HG03342 (cell line): ENCODE measurements at regions not wholly inside any gene's neighbourhood (a gene's known extent, or its start where the extent isn't known, plus 50 kb on each side); places are given as distances from the start of the nearest gene placed in this dataset.

Source experiments
- ATAC-seq: cut with Tn5 transposase; IDR thresholded peaks from one replicate; pipeline ENCODE4 v1.9.1; 2021; ENCODE audit warnings: mild to moderate bottlenecking, moderate library complexity; ENCODE audit not compliant: unreplicated experiment

DNA sequence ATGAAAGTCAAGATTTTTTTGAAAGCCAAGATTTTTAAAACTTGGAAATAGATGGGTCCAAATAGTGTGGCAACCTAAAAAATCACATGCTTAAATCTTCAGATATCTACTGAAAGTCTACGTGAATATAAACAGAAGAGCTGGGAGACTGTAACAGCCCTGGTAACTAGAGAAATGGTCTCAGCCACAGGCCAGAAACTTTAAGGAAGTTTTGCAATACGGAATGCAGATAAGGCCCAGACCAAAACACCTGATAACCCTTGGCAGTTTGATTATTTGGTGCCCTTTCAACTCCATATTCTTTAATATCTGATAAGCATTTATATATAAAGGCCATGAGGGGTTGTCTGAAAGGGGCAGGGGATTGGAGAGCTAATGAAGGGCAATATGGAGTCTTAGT lies 537.3 kb upstream of the TGFBR2 start:
- no peak for ATAC-seq

DNA sequence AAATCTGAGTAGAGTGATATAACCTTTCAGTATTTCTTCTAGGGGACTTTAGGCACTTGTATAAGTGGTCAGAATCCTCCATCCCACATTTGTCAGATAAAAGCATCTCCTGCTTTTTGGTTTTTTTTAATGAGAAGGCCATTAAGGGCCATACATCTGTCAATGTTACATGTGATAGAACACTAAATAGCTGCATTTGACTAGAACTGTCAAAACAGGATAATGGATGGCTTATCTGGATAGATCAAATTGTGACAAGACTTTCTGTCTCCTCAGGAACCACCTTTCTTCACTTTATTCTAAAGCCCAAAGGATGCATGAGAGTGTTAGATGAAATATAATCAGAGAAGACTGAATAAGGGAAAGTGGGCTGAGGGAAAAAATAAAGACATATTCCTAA lies 533.4 kb upstream of the TGFBR2 start:
- no peak for ATAC-seq

DNA sequence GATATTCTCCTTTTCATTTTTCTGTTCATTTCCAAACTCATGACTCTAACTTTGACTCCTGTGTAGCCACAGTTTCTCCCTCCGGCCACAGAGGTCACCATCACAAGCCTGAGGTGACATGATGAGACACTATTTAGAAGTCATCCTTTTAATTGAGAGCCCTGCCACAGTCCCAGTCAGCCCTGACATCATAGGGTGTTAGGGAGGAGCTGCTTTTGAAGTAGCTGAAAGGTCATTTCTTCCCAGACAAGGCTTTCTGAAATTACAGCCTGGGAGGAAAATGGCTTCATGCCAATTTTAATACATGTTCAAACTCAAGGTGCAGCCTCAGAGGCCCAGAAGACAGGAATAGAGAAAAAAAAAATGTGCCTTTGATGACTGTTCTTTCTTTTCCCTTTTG lies 532.8 kb upstream of the TGFBR2 start:
- no peak for ATAC-seq

DNA sequence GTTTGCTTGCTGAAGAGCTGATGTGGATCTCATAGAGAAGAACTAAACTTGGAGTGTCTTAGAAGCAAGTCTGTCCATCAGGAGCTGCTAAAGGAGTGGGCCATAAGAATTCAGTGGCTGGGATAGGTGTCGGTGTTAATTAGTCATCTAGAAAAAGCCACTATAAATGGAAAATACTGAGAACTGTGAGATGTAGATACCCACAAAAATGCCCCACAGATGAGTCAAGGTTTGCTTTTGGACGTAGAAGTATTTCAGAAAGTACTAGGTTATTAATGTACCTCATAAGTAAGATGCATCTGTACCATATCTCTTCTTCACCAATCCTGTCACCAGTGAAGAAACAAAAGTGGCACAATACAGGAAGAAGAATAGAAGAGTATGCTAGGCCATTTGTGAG lies 530.9 kb upstream of the TGFBR2 start:
- ATAC-seq, result no peak

DNA sequence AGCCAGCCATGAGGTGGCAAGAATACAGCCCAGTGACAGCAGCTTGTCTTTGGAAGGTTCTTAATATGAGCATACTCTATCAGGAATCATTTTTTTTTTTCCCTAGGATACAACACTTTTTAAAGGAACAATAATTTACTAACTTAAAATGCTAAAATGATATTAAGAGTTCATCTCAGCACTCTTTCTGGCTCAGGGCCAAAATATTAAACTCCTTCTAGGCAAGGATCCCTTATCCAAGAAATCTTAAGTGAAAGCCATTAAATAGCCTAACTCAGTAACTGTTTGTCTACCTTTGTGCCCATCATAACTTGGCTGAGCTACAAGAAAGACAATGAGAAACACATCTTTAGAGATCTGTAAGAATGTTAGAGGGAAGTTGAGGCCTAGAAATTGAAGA lies 529.5 kb upstream of the TGFBR2 start:
- ATAC-seq, result no peak

DNA sequence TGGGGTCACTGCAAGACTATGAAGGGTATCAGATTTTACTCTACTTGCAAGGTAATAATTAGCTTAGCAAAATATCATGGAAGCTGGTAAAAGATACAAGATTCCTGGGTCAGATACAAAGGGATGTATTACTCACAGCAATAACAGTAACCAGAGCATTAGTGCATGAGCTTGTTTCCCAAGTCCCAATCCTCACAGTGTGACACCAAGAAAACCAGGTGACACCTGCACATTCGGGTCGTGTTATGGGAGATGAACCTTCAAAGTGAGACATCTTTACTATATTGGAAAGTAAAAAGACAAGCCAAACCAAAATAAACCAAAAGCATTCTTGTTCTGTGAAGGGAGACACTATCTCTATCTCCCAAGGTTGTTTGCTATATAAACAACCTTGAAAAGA lies 528.7 kb upstream of the TGFBR2 start:
- no peak for ATAC-seq

DNA sequence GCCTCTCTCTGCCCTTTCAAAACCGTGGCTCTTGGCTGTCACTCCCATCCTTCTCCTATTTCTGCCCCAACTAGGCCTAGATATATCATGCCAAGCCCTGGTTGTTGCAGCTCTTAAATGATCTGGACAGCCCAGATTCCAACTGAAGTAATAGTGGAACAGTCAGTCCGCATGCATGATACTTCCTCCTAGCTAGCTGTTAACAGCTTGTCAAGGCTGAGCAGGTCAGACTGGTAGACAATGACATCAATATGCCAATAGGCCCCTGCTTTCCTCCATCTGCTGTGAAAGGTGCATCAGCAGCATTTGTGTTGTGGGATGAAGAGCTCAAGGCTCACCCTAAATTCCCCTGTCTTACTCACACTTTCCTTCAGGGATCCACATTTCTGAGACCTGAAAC lies 527.7 kb upstream of the TGFBR2 start:
- no peak for ATAC-seq

DNA sequence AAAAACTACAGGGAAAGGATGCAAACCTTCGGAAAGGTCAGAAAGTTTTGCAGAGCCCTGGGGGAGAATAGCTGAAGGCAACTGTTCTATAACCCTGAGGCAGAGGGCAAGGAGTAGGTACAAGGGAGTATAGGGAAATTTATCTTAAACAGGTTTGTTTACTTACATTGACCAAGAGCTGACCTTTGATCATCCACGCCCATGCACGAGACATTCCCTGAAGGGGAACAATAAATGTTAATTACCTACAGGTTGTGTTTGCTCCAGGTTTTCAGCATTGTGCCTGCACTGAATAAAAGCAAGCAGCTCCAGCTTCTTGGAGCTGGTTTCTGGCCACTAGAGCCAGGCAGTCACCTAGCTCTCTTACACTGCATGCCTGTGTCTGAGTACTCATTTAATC lies 524.5 kb upstream of the TGFBR2 start:
- ATAC-seq, result no peak

DNA sequence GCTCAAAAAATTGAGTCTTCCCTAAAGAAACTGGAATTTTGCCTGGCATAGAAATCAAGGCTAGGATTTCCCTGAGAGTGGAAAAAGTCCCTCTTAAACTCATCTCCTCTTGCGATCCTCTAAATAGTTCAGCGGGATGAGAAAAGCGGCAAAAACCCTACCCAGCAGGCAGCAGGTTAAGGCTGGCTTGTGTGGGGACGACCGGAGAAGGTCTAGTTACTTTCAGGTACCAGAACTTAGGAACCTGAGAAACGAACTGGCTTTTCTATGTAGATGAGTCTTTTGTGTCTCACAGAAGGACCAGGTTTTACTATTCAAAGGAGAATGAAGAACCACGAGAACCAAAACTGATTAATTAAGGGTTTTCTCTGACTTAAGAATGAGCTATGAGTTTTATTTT lies 523.7 kb upstream of the TGFBR2 start:
- ATAC-seq, result no peak

DNA sequence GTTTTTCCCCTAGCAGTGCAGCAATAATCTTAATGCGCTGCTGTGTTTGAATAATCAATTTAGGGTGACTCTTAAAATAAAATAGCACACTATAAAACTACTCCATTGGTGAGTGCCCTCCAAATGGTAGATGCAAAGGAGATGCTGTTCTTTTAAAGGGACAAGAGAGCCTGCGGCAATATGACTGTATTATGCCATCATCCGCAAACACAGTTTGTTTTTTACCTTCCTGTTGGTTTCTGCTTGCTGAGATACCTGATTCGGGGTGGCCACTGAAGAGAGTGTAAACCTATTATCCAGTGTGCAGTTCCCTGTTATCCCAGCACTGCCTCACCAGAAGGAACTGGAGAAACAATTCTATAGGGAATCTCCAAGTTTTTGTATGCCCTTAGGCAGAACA lies 523.1 kb upstream of the TGFBR2 start:
- ATAC-seq, result no peak

DNA sequence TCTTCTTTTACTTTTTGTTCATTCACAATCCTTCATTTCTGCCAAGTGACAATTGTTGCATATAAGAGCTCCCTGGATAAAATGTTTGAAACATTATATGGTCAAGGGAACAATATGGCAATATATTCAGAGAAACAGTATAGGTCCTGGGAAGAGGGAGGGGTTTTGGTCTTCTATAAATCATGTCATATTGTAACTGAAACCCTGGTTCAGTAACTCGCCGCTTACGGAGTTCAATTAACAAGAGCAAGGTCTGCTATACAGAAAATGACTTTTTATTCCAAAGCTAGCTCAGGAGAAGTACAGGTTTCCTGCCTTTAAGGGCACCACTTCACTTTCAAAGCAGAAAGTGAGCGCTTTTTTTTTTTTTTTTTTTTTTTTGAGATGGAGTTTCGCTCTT lies 522.1 kb upstream of the TGFBR2 start:
- ATAC-seq, result no peak

DNA sequence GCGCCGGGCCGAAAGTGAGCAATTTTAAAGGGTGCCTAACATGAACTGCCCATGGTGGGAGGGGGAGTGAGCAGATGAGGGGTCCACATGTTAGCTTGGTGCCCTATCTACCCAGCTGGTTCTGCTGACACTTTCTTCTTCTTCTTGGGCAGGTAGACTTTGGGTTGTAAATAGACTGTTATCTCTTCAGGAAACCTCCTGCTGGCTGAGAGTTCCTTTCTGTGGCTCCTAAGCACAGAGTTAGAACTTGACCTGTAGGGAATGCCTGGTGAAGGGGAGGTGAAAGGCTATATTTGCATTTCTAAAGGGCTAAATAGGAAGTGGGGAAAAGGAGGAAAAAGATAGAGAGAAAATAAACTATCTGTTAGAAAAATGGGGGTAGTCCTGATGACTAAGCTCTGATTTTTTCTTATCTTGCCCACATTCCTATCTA lies 521.4 kb upstream of the TGFBR2 start:
- no peak for ATAC-seq

DNA sequence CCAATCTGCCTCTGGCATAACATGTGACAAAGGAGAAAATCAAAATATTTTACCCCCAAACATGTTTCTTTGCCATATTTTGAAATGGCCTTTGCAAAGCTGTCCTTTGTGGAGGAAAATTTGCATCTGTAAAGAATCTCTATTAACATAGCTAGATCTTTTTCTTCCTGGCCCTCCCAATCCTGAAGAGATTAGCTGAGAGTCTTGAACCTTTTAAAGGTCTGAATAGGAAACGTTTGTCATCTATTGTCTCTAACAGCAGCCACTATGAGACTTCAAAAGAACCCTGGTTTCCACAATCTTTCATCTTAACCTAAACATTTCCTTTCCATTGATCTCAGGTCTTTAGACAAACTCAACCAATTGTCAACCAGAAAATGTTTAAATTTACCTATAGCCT lies 520.9 kb upstream of the TGFBR2 start:
- ATAC-seq, result no peak

DNA sequence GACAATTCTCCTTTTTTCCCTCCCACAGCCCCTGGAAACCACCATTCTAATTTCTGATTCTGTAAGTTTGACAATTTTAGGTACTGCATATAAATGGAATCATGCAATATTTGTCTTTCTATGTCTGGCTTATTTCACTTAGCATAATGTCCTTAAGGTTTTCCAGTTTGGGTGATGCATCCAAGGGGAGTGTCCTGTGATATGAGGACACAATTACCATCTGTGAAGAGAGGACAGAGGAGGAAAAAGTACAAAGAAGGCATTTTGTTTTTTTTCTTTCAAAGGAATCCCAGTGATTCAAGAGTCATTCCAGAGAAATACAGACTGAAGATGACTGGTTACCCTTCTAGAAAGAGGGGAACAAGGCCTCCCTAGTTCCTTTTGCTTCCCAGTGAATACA lies 514.7 kb upstream of the TGFBR2 start:
- ATAC-seq, result no peak

DNA sequence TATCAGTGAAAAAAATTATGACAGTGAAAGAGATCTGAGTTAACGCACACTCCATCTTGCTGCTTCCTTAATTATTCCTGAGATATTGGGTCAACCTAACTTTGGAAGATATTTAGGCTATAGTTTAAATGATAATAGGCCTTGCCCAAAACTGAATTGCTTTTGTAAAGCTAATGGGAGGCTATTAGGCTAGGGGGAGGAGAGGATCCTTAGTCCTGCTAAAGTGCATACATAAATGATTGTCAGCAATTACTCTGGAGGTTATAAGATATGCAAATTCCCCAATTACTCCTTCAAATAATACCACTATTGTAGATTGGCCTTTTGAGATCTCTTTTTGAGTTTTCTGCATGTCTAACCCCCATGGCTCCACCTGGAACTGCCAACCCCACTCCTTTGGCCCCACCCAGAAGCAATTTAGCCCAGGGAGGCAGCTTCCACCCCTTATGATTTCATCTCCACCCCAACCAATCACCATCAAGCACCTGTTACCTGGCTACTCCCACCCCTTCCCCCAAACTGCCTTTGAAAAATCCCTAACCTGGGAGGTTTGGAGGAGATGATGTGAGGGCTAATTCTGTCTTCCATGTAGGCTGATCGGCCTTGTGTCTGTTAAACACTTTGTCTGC lies 509.3 kb upstream of the TGFBR2 start:
- ATAC-seq, result no peak

DNA sequence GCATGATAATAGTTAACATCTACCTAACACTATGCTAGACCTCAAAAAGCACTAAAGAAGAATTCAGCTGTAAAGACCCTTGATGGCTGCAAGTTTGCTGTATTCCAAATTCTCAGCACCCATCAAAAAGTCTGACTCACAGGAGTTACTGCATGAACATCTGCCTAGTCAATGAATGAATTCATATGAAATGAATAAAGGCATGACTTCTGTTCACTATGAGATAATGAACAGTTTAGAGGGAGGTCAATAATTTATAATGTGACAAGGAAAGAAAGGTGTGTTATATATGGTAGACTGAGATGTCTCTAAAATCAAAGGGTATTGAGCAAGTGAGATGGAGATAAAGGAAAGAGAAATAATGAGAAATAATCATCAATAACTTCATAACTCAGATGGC lies 508.2 kb upstream of the TGFBR2 start:
- ATAC-seq, result no peak

DNA sequence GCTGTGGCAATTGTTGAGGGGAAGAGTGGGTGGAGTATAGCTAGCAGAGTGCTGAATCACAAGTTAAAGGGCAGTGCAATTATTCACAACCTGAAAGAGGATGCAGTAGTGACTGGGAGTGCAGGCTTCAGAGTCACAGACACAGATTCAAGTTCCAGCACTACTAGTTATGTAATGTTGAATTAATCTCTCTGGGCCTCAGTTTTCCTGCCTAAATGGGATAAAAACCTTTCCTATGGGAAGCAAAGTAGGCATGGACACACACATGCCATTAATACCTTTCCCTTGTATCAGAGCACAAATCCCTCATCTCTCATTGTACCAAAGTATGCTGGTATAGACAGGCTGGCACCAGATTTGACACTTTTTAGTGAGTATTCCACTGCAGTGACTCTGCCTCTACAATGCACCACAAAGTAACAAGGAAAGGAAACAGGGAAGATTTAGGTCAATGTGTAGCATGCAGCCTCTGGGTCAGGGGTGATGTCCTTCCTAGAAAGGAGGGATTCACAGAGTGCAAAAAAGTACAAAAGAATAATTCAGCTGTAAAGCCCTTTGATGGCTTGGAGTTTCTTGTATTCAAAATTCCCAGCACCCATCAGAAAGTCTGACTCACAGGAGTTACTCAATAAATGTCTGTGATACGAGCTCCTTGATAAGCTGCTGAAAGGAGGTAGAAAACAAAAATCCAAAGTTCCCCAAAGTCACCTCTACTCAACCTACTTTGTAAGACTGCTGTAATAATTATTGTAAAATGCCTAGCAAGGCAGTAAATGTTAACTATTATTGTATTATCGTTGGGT lies 507.5 kb upstream of the TGFBR2 start:
- no peak for ATAC-seq

DNA sequence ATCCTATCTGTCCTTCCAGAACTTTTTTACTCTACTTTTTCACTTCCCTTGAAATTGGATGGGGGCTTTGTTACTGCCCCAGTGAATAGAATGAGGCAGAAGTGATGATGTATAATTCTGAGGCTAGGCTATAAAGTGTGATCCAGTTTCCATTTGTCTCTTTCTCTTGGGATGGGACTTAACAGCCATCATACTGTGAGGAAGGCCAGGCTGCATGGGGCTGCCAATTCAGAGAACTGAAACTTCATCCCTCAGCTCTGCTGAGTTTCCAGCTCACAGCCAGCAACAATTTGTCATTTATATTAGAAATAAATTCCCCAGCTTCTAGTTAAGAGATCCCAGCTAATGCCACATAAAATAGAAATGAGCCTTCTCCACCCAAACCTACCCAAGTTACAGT lies 504.0 kb upstream of the TGFBR2 start:
- no peak for ATAC-seq

DNA sequence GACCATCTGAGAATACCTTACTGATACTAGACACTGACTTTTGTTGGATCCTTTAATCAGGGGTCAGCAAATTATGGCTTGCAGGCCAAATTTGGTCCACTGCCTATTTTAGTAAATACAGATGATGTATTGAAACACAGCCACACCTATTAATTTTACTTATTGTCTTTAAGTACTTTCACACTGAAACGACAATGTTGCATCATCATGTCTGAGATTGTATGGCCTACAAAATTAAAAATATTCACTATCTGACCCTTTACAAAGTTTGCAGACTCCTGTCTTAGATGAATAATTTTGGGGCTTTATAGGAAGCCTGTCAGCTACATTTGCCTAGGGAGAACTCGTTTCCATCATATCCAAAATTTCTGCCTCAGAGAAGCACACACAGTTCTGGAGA lies 503.2 kb upstream of the TGFBR2 start:
- no peak for ATAC-seq

DNA sequence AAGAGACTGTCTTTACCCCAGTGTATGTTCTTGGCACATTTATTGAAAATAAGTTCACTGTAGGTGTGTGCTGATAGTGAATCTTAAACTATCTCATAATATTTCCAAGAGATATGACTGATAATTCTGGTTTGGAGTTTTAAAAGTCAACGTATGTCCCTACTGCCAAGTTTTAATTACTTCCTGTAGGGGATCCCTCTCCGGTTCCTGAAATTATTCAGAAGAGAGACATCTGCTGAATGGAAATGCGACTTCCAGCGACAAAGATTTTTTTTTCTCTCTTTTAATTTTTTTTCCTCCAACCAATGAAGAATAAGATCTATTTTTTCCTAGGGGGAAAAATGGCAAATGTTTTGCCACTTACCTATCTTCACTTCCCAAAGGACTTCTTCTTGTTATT lies 498.9 kb upstream of the TGFBR2 start:
- no peak for ATAC-seq

DNA sequence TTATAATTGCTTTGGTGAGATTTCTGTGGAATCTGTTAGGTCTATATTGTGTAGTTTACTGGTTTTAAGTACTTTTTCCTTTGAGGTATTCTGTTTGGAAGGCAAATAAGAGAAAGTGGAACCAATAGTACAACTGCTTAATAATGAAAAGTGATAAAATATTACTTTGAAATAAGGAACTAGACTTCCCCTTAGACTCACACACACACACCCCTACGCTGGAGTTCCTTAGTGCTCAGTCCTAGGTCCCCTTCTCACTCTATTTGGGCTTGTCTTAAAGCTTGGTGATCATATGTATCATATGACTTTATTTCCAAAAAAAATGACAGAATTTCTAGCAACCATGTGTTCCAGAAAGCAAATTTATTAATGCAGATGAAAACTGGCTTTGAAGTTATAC lies 494.0 kb upstream of the TGFBR2 start:
- ATAC-seq, result no peak

DNA sequence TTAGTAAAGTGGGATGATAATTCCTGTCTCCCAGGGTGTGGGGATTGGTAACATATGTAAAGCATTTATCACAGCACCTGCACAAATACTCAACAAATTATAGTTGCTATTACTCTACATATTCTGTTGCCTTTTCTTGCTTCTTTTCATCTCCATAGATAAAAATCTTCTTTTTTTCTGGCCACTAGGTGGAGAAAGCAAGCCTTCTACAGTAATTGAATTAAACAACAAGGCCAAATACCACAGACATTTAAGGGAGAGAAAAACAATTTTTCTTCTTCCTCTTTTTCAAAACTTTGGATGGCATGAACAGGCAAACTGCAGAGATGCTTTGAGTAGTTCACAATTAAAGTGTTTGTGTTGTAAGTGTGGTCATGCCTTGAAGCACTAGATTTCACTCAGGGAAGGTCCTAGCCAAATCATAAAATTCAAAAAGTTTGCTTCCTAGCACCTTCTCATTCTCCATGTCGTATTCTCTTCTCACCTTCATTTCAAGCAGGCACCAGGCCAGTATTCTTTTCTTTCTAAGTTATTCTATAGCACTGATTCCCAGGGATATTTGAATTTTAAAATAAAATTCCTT lies 493.4 kb upstream of the TGFBR2 start:
- no peak for ATAC-seq
